Spleen (tissue), 11 donors: ENCODE measurements at regions not wholly inside any gene's neighbourhood (a gene's known extent, or its start where the extent isn't known, plus 50 kb on each side); places are given as distances from the start of the nearest gene placed in this dataset.

Experiments
- DNase-seq: peaks from one replicate; pipeline ENCODE4 v3.0.0-alpha.2; 2020
- H3K27ac ChIP-seq, 8 donors: fragments of 200-600 bp; sonication (generic) in 7 of 8; 1 replicate in 4 of 8; 2 replicates in 4 of 8; pipeline versions ENCODE4 v1.5.0 to v1.8.0; 2016 to 2021; ENCODE audit warnings: inconsistent platforms in 4 of 8, mild to moderate bottlenecking in 4 of 8, moderate library complexity in 1 of 8
- H3K27me3 ChIP-seq, 7 donors: fragments of 200-600 bp; sonication (generic) in 6 of 7; replicated peaks in 1 of 7; 1 replicate in 4 of 7; 2 replicates in 3 of 7; pipeline versions ENCODE4 v1.5.0 to v1.8.0; 2016 to 2021; ENCODE audit warnings: inconsistent platforms in 3 of 7, mild to moderate bottlenecking in 1 of 7
- H3K36me3 ChIP-seq, 6 donors: fragments of 200-600 bp; sonication (generic) in 5 of 6; 1 replicate in 4 of 6; 2 replicates in 2 of 6; pipeline versions ENCODE4 v1.5.0 to v1.8.0; 2016 to 2021; ENCODE audit warnings: inconsistent platforms in 2 of 6
- H3K4me1 ChIP-seq, 6 donors: fragments of 200-600 bp; sonication (generic) in 5 of 6; 1 replicate in 3 of 6; 2 replicates in 3 of 6; pipeline versions ENCODE4 v1.5.0 to v1.8.0; 2016 to 2021; ENCODE audit warnings: inconsistent platforms in 3 of 6
- H3K4me3 ChIP-seq, 8 donors: fragments of 200-600 bp; sonication (generic) in 7 of 8; 1 replicate in 4 of 8; 2 replicates in 4 of 8; pipeline versions ENCODE4 v1.5.0 to v1.8.0; 2016 to 2021; ENCODE audit warnings: inconsistent platforms in 4 of 8, mild to moderate bottlenecking in 4 of 8, moderate library complexity in 2 of 8
- H3K9me3 ChIP-seq, 8 donors: fragments of 200-600 bp; sonication (generic) in 7 of 8; 1 replicate in 4 of 8; 2 replicates in 4 of 8; pipeline versions ENCODE4 v1.5.0 to v1.8.0; 2016 to 2021; ENCODE audit warnings: inconsistent platforms in 4 of 8
- CTCF ChIP-seq, 11 experiments: fragments of 200-600 bp in 7 of 11; fragments of 450-650 bp in 4 of 11; sonication (generic) in 4 of 11; IDR thresholded peaks in 8 of 11; conservative IDR thresholded peaks in 3 of 11; 1 replicate in 7 of 11; 2 replicates in 4 of 11; pipeline versions ENCODE4 v1.4.0 to v1.8.0; 2016 to 2021; ENCODE audit warnings: antibody characterized with exemption in 11 of 11, inconsistent platforms in 4 of 11, mild to moderate bottlenecking in 1 of 11
- POLR2A ChIP-seq, 3 donors: fragments of 450-650 bp; IDR thresholded peaks; one replicate each; pipeline ENCODE4 v1.5.1; 2017; ENCODE audit warnings: antibody characterized with exemption in 3 of 3, mild to moderate bottlenecking in 1 of 3
- POLR2AphosphoS5 ChIP-seq, 3 donors: sonication (generic); formaldehyde crosslinking; IDR thresholded peaks; one replicate each; pipeline ENCODE4 v1.5.1; 2017; ENCODE audit warnings: antibody characterized with exemption in 3 of 3
- WGBS, 5 donors: extraction: QIAGEN DNeasy Blood & Tissue Kit in 3 of 5; methylation state at CpG; one replicate each; pipeline versions ENCODE4 v1.1.5 to v1.1.7; 2013 to 2018; 5-methylcytosine and 5-hydroxymethylcytosine counted together
- intact Hi-C: fragments of 100-400 bp; cut with DNase I; formaldehyde crosslinking; loops from one replicate; pipeline ENCODE4 v1.15.0; 2023; ENCODE audit warnings: low total_unique reads
- donor health status: healthy with polysubstance abuse.
- donor health status: DM: no; HTN: no; CAD: no; lungs with moderate emphysema.
- donor health status: DM: no; HTN: no; CAD: no.
- donor health status: Bipolar disorder and iron deficiency.
- donor health status: healthy.
- donor health status: DM: no; HTN: no; CAD: no.
- donor health status: DM: yes; HTN: yes; CAD: no.

GRCh38 chr7:51518646-51519045 is 202.0 kb upstream of the COBL start:
- Histone ChIP-seq H3K27me3 (no peaks in the 10 kb centered on the region), H3K27ac (no peak overlapping the region), H3K4me1 (no peaks in the 10 kb centered on the region), H3K4me3 (no peak overlapping the region), H3K36me3 (no peaks in the 10 kb centered on the region), H3K9me3 (peaks cover 0 to 10% (median 0%) of the 10 kb centered on the region in 8 donors)
- TF ChIP-seq POLR2A (IDR thresholded peaks at IDR 0.05) (no peak), POLR2AphosphoS5 (IDR thresholded peaks at IDR 0.05) (no peak), CTCF (IDR thresholded peaks at IDR 0.05 in 8 of 11, conservative IDR thresholded peaks at IDR 0.05 in 3 of 11) (no peak)
- no peak for DNase-seq
- WGBS, 5 donors: 86 to 90% (median 88%) methylated on average over 4 of the region's 4 CpGs
- intact Hi-C loops: no loop called here

GRCh38 chr7:51517187-51517586 is 200.6 kb upstream of the COBL start:
- intact Hi-C loops: no loop called here
- 65 to 77% (median 72%) methylated on average over 4 of the region's 4 CpGs for WGBS, 5 donors
- H3K4me3 ChIP-seq: no peak overlapping the region
- H3K27me3 ChIP-seq: no peaks in the 10 kb centered on the region
- no peak for TF ChIP-seq CTCF (IDR thresholded peaks at IDR 0.05 in 8 of 11, conservative IDR thresholded peaks at IDR 0.05 in 3 of 11)
- no peak for TF ChIP-seq POLR2A (IDR thresholded peaks at IDR 0.05)
- TF ChIP-seq POLR2AphosphoS5 (IDR thresholded peaks at IDR 0.05): no peak
- no peaks in the 10 kb centered on the region for H3K36me3 ChIP-seq
- no peak for DNase-seq
- H3K9me3 ChIP-seq: peaks cover 0 to 10% (median 0%) of the 10 kb centered on the region in 8 donors
- no peaks in the 10 kb centered on the region for H3K4me1 ChIP-seq
- no peak overlapping the region for H3K27ac ChIP-seq

- TF ChIP-seq POLR2A (IDR thresholded peaks at IDR 0.05): no peak
- no peak for TF ChIP-seq CTCF (IDR thresholded peaks at IDR 0.05 in 8 of 11, conservative IDR thresholded peaks at IDR 0.05 in 3 of 11)
- no peak for TF ChIP-seq POLR2AphosphoS5 (IDR thresholded peaks at IDR 0.05)
- intact Hi-C loops: no loop called here
- Histone ChIP-seq H3K27me3 (no peaks in the 10 kb centered on the region), H3K36me3 (no peaks in the 10 kb centered on the region), H3K4me3 (no peak overlapping the region), H3K27ac (no peak overlapping the region), H3K9me3 (peaks cover 0 to 21% (median 0%) of the 10 kb centered on the region in 8 donors), H3K4me1 (no peaks in the 10 kb centered on the region)
- DNase-seq: no peak
- WGBS, 5 donors: 78 to 88% (median 82%) methylated on average over 5 of the region's 5 CpGs
Observed at GRCh38 chr7:51501620-51502019, 185.0 kb upstream of the COBL start.

- DNase-seq: no peak
- Histone ChIP-seq H3K4me1 (no peaks in the 10 kb centered on the region), H3K4me3 (no peak overlapping the region), H3K36me3 (no peaks in the 10 kb centered on the region), H3K9me3 (peaks cover 0 to 9% (median 0%) of the 10 kb centered on the region in 8 donors), H3K27me3 (no peaks in the 10 kb centered on the region), H3K27ac (no peak overlapping the region)
- intact Hi-C loops: no loop called here
- WGBS, 5 donors: 85 to 96% (median 90%) methylated on average over 2 of the region's 2 CpGs
- TF ChIP-seq CTCF (IDR thresholded peaks at IDR 0.05 in 8 of 11, conservative IDR thresholded peaks at IDR 0.05 in 3 of 11): no peak
- no peak for TF ChIP-seq POLR2AphosphoS5 (IDR thresholded peaks at IDR 0.05)
- no peak for TF ChIP-seq POLR2A (IDR thresholded peaks at IDR 0.05)
Observed at GRCh38 chr7:51482976-51483375, 166.4 kb upstream of the COBL start.
